ENCODE measurements at regions not wholly inside any gene's neighbourhood (a gene's known extent, or its start where the extent isn't known, plus 50 kb on each side); places are given as distances from the start of the nearest gene placed in this dataset.
"Not testable (repeated sequence)": the region's sequence is repeated elsewhere in the genome, so short reads cannot be mapped to it uniquely, and the experiment has no call there.

DNA sequence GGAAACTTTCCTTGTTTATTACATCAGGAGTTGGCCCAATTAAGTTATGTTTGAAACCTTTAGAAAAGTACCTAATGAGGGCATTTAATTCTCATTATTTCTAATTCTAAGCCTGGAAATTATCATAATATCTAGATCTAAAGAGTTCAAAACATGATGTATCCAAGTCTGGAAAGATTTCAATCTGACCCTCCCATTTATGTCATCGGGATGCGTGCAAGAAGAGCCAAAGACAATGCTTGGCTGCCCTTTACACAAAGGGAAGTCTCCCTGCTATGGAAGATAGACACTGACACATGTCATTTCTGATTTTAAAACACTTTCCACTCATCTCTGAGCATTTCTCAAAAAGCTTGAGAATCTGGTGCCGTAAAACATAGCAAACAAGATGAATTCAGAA is 222.4 kb downstream of the ANTXR2 start:
- ATAC-seq (replicated peaks) = no peak
- peaks cover 0 to 3% of the 10 kb centered on the region in 2 donors for H3K27me3 Mint-ChIP-seq

GRCh38 chr4:79848329-79848728 is 224.7 kb downstream of the ANTXR2 start:
- no peak for DNase-seq
- H3K4me3 Mint-ChIP-seq = no peak overlapping the region
- no peak for ATAC-seq (replicated peaks)
- H3K27ac Mint-ChIP-seq = no peak overlapping the region
- H3K27me3 Mint-ChIP-seq = peaks cover 0 to 3% of the 10 kb centered on the region in 2 donors
- H3K36me3 Mint-ChIP-seq = no peaks in the 10 kb centered on the region
- H3K4me1 Mint-ChIP-seq = no peaks in the 10 kb centered on the region
- H3K9me3 Mint-ChIP-seq = peaks cover 0 to 8% of the 10 kb centered on the region in 2 donors

More for the DNA sequence above, 222.4 kb downstream of the ANTXR2 start:
- Mint-ChIP-seq H3K9me3 (peaks cover 0 to 1% of the 10 kb centered on the region in 2 donors), H3K4me3 (no peak overlapping the region), H3K4me1 (no peaks in the 10 kb centered on the region), H3K27ac (no peak overlapping the region), H3K36me3 (no peaks in the 10 kb centered on the region)
- DNase-seq = no peak

- Mint-ChIP-seq H3K27me3 (peaks cover 0 to 3% of the 10 kb centered on the region in 2 donors), H3K4me3 (no peak overlapping the region), H3K4me1 (no peaks in the 10 kb centered on the region), H3K36me3 (no peaks in the 10 kb centered on the region), H3K27ac (no peak overlapping the region), H3K9me3 (peaks cover 3 to 11% of the 10 kb centered on the region in 2 donors)
- no peak for ATAC-seq (replicated peaks)
- DNase-seq = no peak
These were observed 225.6 kb downstream of the ANTXR2 start for GRCh38 chr4:79847411-79847810.

DNA sequence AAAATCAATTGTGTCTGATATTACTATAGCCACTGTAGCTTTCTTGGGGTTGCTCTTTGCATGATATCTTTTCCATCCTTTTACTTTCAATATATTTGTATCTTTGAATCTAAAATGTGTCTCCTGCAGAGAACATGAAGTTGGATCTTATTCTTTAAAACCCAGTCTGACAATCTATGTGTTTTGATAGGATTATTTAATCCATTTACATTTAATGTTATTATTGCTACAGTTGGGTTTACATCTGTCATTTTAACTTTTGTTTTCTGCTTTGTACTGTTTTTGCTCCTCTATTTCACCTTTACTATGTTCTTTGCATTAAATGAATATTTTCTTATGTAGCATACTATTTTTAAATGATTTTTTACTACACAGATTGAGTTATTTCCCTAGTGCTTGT is 230.9 kb downstream of the ANTXR2 start:
- no peak overlapping the region for H3K4me3 Mint-ChIP-seq
- no peak overlapping the region for H3K27ac Mint-ChIP-seq
- no peaks in the 10 kb centered on the region for H3K4me1 Mint-ChIP-seq
- no peak for ATAC-seq (replicated peaks)
- H3K36me3 Mint-ChIP-seq = no peaks in the 10 kb centered on the region
- no peaks in the 10 kb centered on the region for H3K27me3 Mint-ChIP-seq
- H3K9me3 Mint-ChIP-seq = peaks cover 8 to 12% of the 10 kb centered on the region in 2 donors
- DNase-seq = no peak

GRCh38 chr4:79833857-79834256 is 239.2 kb downstream of the ANTXR2 start:
- Mint-ChIP-seq H3K27ac (no peak overlapping the region), H3K36me3 (no peaks in the 10 kb centered on the region), H3K9me3 (peaks cover 0 to 3% of the 10 kb centered on the region in 2 donors), H3K27me3 (no peaks in the 10 kb centered on the region), H3K4me1 (no peaks in the 10 kb centered on the region), H3K4me3 (no peak overlapping the region)
- DNase-seq = no peak
- ATAC-seq (replicated peaks) = no peak

GRCh38 chr4:79831701-79832514 is 241.1 kb downstream of the ANTXR2 start:
- H3K27me3 Mint-ChIP-seq = no peaks in the 10 kb centered on the region
- H3K27ac Mint-ChIP-seq = no peak overlapping the region
- no peak for DNase-seq
- H3K36me3 Mint-ChIP-seq = no peaks in the 10 kb centered on the region
- H3K4me1 Mint-ChIP-seq = peaks cover 0 to 1% of the 10 kb centered on the region in 2 donors
- H3K9me3 Mint-ChIP-seq = peaks cover 0 to 3% of the 10 kb centered on the region in 2 donors
- ATAC-seq (replicated peaks) = no peak
- no peak overlapping the region for H3K4me3 Mint-ChIP-seq

DNA sequence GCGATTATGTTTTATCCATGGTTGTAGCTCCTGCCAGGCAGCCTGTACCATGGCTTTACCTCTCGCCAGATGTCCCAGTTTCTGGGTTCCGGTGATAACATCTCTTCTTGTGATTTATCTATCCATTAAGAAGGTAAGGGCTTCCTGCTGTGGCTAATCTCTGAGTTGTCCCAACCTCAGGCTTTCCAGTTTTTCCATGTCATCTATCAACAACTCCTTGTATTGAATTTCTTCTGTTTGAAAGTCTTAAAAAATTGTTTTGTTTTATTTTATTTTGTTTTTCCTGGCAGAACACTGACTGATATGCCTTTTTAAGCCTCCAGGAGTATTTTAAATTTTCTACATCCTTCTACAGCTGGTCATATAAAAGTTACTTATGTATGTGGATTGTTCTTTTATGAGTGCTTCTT is 241.9 kb downstream of the ANTXR2 start:
- H3K9me3 Mint-ChIP-seq = no peaks in the 10 kb centered on the region
- H3K4me3 Mint-ChIP-seq = no peak overlapping the region
- peaks cover 0 to 1% of the 10 kb centered on the region in 2 donors for H3K4me1 Mint-ChIP-seq
- DNase-seq (no peak), ATAC-seq (replicated peaks) (no peak)
- no peaks in the 10 kb centered on the region for H3K27me3 Mint-ChIP-seq
- no peaks in the 10 kb centered on the region for H3K36me3 Mint-ChIP-seq
- H3K27ac Mint-ChIP-seq = no peak overlapping the region

DNA sequence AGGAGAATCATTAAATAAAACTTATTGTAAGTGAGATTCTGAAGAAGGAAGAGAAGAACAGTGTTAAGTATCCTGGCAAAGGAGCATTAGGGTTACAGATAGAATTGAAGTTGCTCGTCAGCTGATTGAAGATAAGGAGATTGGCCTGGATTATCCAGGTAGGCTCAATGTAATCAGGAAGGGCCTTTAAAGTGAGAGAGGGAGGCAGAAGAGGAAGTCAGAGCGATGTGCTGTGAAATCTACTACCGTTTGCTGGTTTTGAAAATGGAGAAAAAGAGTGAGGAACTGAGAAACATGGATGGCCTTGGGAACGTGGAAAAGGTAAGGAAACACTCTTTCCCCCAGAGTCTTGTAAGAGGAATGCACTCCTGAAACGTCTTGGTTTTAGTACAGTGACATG is 245.7 kb downstream of the ANTXR2 start:
- no peak overlapping the region for H3K27ac Mint-ChIP-seq
- no peaks in the 10 kb centered on the region for H3K27me3 Mint-ChIP-seq
- no peak for DNase-seq
- no peaks in the 10 kb centered on the region for H3K36me3 Mint-ChIP-seq
- H3K9me3 Mint-ChIP-seq = peaks cover 0 to 4% of the 10 kb centered on the region in 2 donors
- no peak overlapping the region for H3K4me3 Mint-ChIP-seq
- peaks cover 0 to 1% of the 10 kb centered on the region in 2 donors for H3K4me1 Mint-ChIP-seq
- no peak for ATAC-seq (replicated peaks)

GRCh38 chr4:79823148-79823763 is 249.8 kb downstream of the ANTXR2 start:
- H3K27me3 Mint-ChIP-seq = no peaks in the 10 kb centered on the region
- peaks cover 0 to 4% of the 10 kb centered on the region in 2 donors for H3K9me3 Mint-ChIP-seq
- DNase-seq = no peak
- H3K4me1 Mint-ChIP-seq = peaks cover 0 to 1% of the 10 kb centered on the region in 2 donors
- H3K27ac Mint-ChIP-seq = no peak overlapping the region
- H3K36me3 Mint-ChIP-seq = no peaks in the 10 kb centered on the region
- ATAC-seq (replicated peaks) = no peak
- no peak overlapping the region for H3K4me3 Mint-ChIP-seq

DNA sequence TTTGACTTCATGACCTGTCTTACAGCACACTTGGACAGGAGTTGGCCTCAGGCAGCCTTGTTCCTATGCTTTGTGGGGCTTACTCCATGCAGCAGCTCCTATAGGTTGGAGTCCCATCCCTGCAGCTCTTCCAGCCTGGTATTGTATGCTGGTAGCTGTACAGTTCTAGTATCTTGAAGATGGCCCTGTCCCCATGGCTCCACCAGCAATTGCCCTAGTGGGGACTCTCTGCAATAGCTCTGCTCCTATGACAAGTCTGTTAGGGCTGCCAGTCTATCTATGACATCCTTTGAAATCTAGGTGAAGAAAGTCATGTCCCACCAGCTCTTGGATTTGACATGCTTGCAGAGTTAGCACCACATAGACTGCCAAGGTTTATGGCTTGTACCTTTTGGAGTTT is 252.6 kb downstream of the ANTXR2 start:
- DNase-seq (no peak), ATAC-seq (replicated peaks) (peak in 1 of 2 donors; percentile 55)
- Mint-ChIP-seq H3K4me1 (no peaks in the 10 kb centered on the region), H3K9me3 (peaks cover 0 to 10% of the 10 kb centered on the region in 2 donors), H3K27me3 (peaks cover 0 to 8% of the 10 kb centered on the region in 2 donors), H3K27ac (no peak overlapping the region), H3K4me3 (no peak overlapping the region), H3K36me3 (no peaks in the 10 kb centered on the region)

- not testable (repeated sequence) for H3K36me3 Mint-ChIP-seq; H3K4me3 Mint-ChIP-seq; H3K4me1 Mint-ChIP-seq; DNase-seq; H3K27me3 Mint-ChIP-seq; H3K27ac Mint-ChIP-seq; ATAC-seq (replicated peaks)
- H3K9me3 Mint-ChIP-seq = peaks cover 10 to 12% of the 10 kb centered on the region in 2 donors
These were observed 265.1 kb downstream of the ANTXR2 start for GRCh38 chr4:79807933-79808332.

GRCh38 chr4:79798047-79798446 is 275.0 kb downstream of the ANTXR2 start:
- Mint-ChIP-seq H3K4me3 (no peak overlapping the region), H3K4me1 (no peaks in the 10 kb centered on the region), H3K36me3 (no peaks in the 10 kb centered on the region), H3K27me3 (no peaks in the 10 kb centered on the region), H3K9me3 (peaks cover 4 to 7% of the 10 kb centered on the region in 2 donors), H3K27ac (no peak overlapping the region)
- ATAC-seq (replicated peaks) (no peak), DNase-seq (no peak)

- no peak for DNase-seq
- Mint-ChIP-seq H3K27me3 (no peaks in the 10 kb centered on the region), H3K4me3 (no peak overlapping the region), H3K4me1 (no peaks in the 10 kb centered on the region), H3K27ac (no peak overlapping the region), H3K9me3 (peaks cover 4 to 9% of the 10 kb centered on the region in 2 donors), H3K36me3 (no peaks in the 10 kb centered on the region)
- ATAC-seq (replicated peaks) = no peak
These were observed 276.1 kb downstream of the ANTXR2 start for GRCh38 chr4:79796948-79797347.

DNA sequence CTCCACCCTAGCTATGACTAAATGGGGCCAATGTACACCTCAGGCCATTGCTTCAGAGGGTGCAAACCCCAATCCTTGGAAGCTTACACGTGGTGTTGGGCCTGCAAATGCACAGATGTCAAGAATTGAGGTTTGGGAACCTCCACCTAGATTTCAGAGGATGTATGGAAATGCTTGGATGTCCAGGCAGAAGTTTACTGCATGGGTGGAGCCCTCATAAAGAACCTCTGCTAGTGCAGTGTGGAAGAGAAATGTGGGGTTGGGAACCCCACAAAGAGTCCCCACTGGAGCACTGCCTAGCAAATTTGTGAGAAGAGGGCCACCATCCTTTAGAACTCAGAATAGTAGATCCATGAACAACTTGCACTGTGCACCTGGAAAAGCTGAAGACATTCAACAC is 284.1 kb downstream of the ANTXR2 start:
- ATAC-seq (replicated peaks) (no peak), DNase-seq (no peak)
- Mint-ChIP-seq H3K4me1 (no peaks in the 10 kb centered on the region), H3K27ac (no peak overlapping the region), H3K36me3 (peaks cover 0 to 4% of the 10 kb centered on the region in 2 donors), H3K4me3 (no peak overlapping the region), H3K9me3 (peaks cover 22% of the 10 kb centered on the region in 2 donors), H3K27me3 (no peaks in the 10 kb centered on the region)

DNA sequence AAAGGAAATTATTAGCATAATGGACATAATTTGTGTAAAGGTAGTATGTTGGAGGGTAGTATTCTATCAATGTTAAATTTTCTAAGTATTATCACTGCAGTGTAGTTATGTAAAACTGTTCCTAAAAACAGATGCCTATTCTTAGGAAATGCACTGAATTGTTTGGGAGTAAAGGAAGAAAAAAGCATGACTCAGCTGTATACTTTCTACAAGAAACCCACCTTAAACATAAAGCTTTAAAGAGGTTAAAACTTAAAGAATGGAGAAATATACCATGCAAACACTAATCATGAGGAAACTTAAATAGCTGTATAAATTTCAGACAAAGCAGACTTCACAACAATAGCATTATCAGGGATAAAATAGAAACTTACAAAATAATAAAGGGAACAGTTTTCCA is 292.9 kb downstream of the ANTXR2 start:
- ATAC-seq (replicated peaks) (no peak), DNase-seq (no peak)
- Mint-ChIP-seq H3K27ac (no peak overlapping the region), H3K27me3 (no peaks in the 10 kb centered on the region), H3K4me1 (no peaks in the 10 kb centered on the region), H3K4me3 (no peak overlapping the region), H3K36me3 (no peaks in the 10 kb centered on the region), H3K9me3 (peaks cover 13 to 14% of the 10 kb centered on the region in 2 donors)

All from stimulated activated naive B cell treated with anti-CD40 and anti-IgM and Interleukin-4, amounts not matched to agents 10 μg/mL and 1 μg/mL and 100 μg/mL, for 72 hours (primary cell).